ENCODE measurements at regions not wholly inside any gene's neighbourhood (a gene's known extent, or its start where the extent isn't known, plus 50 kb on each side); places are given as distances from the start of the nearest gene placed in this dataset.

DNA sequence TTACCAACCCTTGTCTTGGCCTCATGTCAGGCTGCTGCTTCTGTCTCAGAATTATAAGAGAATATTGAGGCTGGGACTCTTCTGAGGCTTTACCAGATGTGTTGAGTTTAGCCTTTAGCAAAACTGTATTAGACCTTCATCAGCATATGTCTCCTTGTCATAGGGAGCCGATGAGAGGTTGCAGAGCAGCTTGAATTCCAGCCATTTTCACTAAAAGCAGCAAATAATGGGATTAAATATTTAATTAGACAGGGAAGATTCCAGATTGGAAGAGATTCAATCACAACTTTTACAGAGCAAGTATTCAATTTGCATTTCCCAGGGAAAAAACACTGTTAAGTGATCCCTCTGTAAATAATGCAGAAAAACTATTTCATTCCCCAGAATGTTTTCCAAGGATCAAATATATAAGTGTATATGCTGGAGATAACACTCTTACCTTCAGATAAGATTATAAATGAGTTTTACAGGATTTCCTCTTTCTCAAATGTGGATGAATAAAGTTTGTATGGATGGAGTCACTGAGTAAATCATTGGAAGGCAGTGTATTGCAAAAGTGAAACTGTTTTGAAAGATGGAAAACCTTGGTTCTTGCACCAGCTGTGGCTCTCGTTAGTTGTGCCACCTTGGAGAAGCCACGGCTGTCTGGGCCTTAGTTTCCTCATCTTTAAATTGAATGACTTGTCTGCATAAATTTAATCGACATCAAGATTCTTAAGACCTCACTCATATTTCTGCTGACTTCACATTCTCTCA lies 466.4 kb upstream of the SGO1 start:
- no peak for TF ChIP-seq EZH2 (IDR thresholded peaks at IDR 0.05; ENCODE audit: insufficient read depth, poor library complexity, severe bottlenecking)
- no peak for TF ChIP-seq EZH2phosphoT487 (IDR thresholded peaks at IDR 0.05; ENCODE audit: insufficient read depth, low read depth)
